Testis (tissue), 2 donors: ENCODE measurements at regions not wholly inside any gene's neighbourhood (a gene's known extent, or its start where the extent isn't known, plus 50 kb on each side); places are given as distances from the start of the nearest gene placed in this dataset.

Experiments
- CTCF ChIP-seq, 3 experiments: fragments of 450-650 bp in 2 of 3; fragments of 200-600 bp in 1 of 3; sonication (generic) in 1 of 3; IDR thresholded peaks; one replicate each; pipeline ENCODE4 v1.5.1; 2016 to 2019; ENCODE audit warnings: antibody characterized with exemption in 3 of 3, mild to moderate bottlenecking in 2 of 3, moderate library complexity in 1 of 3
- POLR2A ChIP-seq: fragments of 450-650 bp; IDR thresholded peaks from one replicate; pipeline ENCODE4 v1.6.1; 2017; ENCODE audit warnings: antibody characterized with exemption, mild to moderate bottlenecking, moderate library complexity

GRCh38 chr18:14907420-14907819, 159.4 kb downstream of the ANKRD30B start:
- TF ChIP-seq POLR2A (no peak), CTCF (IDR thresholded peaks at IDR 0.05) (no peak)
